ENCODE measurements at regions not wholly inside any gene's neighbourhood (a gene's known extent, or its start where the extent isn't known, plus 50 kb on each side); places are given as distances from the start of the nearest gene placed in this dataset.
A peak's percentile ranks its signal among the peaks of the same experiment; 100 is the strongest.

GRCh38 chr11:31871310-31872075, 60.4 kb upstream of the PAX6 start:
- Mint-ChIP-seq H3K27ac (no peak overlapping the region), H3K4me3 (peak overlapping the region; percentile 41 to 51; a peak in 3 of 5 replicates), H3K9me3 (no peaks in the 10 kb centered on the region; a peak in 1 of 5 replicates), H3K36me3 (ENCODE audit: insufficient read depth in 1 of 3, low read depth in 3 of 3) (no peaks in the 10 kb centered on the region), H3K4me1 (peaks cover 47 to 49% of the 10 kb centered on the region in 2 experiments), H3K27me3 (ENCODE audit: low read depth) (peaks cover 59% of the 10 kb centered on the region)
- Histone ChIP-seq H3K79me2 (ENCODE audit: insufficient read depth, low read length) (no peaks in the 10 kb centered on the region), H3K79me1 (ENCODE audit: insufficient read depth, low read depth, low read length, poor library complexity, severe bottlenecking) (no peaks in the 10 kb centered on the region), H2BK120ac (ENCODE audit: low read depth, low read length, poor library complexity, severe bottlenecking) (no peak overlapping the region), H4K5ac (ENCODE audit: insufficient read length, low read depth, low read length) (no peak overlapping the region), H3K23ac (ENCODE audit: insufficient read length, low read depth, low read length) (no peak overlapping the region), H3K4me2 (ENCODE audit: insufficient read depth, insufficient read length, low read length) (peak overlapping the region; percentile 38), H3T11ph (ENCODE audit: low read length) (no peak overlapping the region), H3K4me1 (ENCODE audit: insufficient read depth, low read length) (peaks cover 5% of the 10 kb centered on the region; the same call in 1 of the 2 replicates), H2AK5ac (ENCODE audit: insufficient read length, low read length) (no peak overlapping the region), H3K23me2 (ENCODE audit: insufficient read length, low read depth, low read length, poor library complexity, severe bottlenecking) (no peaks in the 10 kb centered on the region), H2AFZ (ENCODE audit: low read length) (no peak overlapping the region), H3K14ac (ENCODE audit: insufficient read depth, low read length) (no peak overlapping the region), H2BK20ac (ENCODE audit: low read depth, low read length, poor library complexity, severe bottlenecking) (no peak overlapping the region), H4K8ac (replicated peaks; ENCODE audit: insufficient read length, low read depth, low read length) (no peak overlapping the region), H2BK15ac (ENCODE audit: low read depth, low read length) (no peak overlapping the region), H3K27me3 (ENCODE audit: insufficient read depth, low read length) (no peaks in the 10 kb centered on the region), H4K91ac (ENCODE audit: insufficient read length, low read depth, low read length) (no peak overlapping the region), H3K9me3 (ENCODE audit: control insufficient read depth, low read depth, low read length) (no peaks in the 10 kb centered on the region), H3K56ac (ENCODE audit: insufficient read length, low read depth, low read length) (no peak overlapping the region), H4K20me1 (ENCODE audit: control insufficient read depth, insufficient read depth, insufficient read length) (no peaks in the 10 kb centered on the region), H3K4ac (ENCODE audit: low read depth, low read length) (no peak overlapping the region), H3K27ac (ENCODE audit: insufficient read length, low read depth, low read length) (no peak overlapping the region), H3K9ac (ENCODE audit: extremely low read depth, insufficient read length, low read length) (no peak overlapping the region), H2BK5ac (ENCODE audit: insufficient read length, low read length) (no peak overlapping the region), H2BK12ac (ENCODE audit: insufficient read length, low read depth, low read length) (no peak overlapping the region), H3K18ac (ENCODE audit: insufficient read length, low read depth, low read length) (no peak overlapping the region)
- no peak for TF ChIP-seq CTCF (conservative IDR thresholded peaks at IDR 0.05)
- DNase-seq, result no peak
- WGBS (ENCODE audit: extremely low coverage, insufficient read length, low lambda C conversion rate), result no CpG with 5 or more reads among the region's 10 CpGs
